ENCODE measurements at regions not wholly inside any gene's neighbourhood (a gene's known extent, or its start where the extent isn't known, plus 50 kb on each side); places are given as distances from the start of the nearest gene placed in this dataset.

DNA sequence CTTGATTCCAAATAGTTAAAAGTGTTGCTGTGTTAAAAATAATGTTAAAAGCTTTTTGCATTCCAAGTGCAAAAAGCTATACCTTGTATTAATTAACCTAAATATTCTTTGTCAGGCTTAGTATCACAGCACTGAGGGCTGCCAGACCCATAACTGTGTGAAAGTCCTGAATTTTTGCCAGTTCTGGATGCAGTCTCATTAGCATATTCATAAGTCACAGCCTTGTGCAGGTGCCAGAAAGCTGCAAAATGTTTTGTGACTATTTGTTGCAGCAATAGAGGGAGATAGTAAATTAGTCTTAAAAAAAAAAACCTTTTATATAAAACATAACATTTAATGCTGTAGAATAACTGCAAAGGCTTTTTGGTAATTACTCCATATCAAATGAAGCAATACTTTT lies 56.6 kb downstream of the SLITRK1 start:
- no peak for TF ChIP-seq CTCF (IDR thresholded peaks at IDR 0.05; ENCODE audit: extremely low read depth, insufficient read depth, missing control alignments)
- DNase-seq (ENCODE audit: low spot score) = no peak
- in situ Hi-C loops (cut with MboI; ENCODE audit: low pct_unique_long_range_greater_than_20kb, low sequenced_read_pairs, unreplicated experiment) = no loop called here

DNA sequence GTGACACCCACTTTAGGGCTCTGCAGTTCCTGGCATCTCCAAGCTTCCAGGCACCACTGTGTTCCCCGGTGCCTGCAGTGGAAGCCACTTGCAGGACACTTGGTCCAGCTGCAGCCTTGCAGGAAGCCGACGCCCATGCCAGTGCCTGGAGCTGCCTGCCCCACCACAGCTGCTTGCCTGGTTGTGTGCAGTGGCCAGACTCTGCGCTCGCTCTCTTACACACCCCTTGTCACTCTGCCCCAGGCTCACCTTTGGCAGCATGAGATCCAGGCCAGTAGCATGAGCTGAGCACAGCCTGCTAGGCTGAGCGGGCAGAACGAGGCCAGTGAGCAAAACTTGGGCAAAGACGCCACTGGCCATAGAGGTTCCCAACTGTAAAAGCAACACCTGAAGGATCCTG lies 57.7 kb downstream of the SLITRK1 start:
- no peak for TF ChIP-seq CTCF (IDR thresholded peaks at IDR 0.05; ENCODE audit: extremely low read depth, insufficient read depth, missing control alignments)
- in situ Hi-C loops (cut with MboI; ENCODE audit: low pct_unique_long_range_greater_than_20kb, low sequenced_read_pairs, unreplicated experiment) = no loop called here
- DNase-seq (ENCODE audit: low spot score) = no peak

DNA sequence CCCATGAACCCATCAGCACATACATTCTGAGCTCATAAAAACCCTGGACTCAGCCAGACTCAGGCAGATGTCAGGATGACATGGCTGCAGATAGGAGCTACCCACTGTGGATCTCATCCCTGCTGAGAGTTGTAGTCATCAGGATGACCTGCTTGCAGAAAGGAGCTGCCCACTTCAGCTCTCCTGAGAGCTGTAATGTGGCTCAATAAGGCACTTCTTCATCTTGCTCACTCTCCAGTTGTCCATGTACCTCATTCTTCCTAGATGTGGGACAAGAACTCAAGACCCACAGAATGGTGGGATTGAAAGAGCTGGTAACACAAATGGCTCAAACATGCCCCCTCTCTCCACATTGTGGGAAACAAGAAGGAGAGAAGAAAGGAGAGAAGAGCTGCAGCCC lies 58.2 kb downstream of the SLITRK1 start:
- TF ChIP-seq CTCF (IDR thresholded peaks at IDR 0.05; ENCODE audit: extremely low read depth, insufficient read depth, missing control alignments) = no peak
- in situ Hi-C loops (cut with MboI; ENCODE audit: low pct_unique_long_range_greater_than_20kb, low sequenced_read_pairs, unreplicated experiment) = no loop called here
- no peak for DNase-seq (ENCODE audit: low spot score)

GRCh38 chr13:83819611-83820010 lies 62.7 kb downstream of the SLITRK1 start:
- DNase-seq (ENCODE audit: low spot score) = no peak
- no peak for TF ChIP-seq CTCF (IDR thresholded peaks at IDR 0.05; ENCODE audit: extremely low read depth, insufficient read depth, missing control alignments)
- in situ Hi-C loops (cut with MboI; ENCODE audit: low pct_unique_long_range_greater_than_20kb, low sequenced_read_pairs, unreplicated experiment) = no loop called here

DNA sequence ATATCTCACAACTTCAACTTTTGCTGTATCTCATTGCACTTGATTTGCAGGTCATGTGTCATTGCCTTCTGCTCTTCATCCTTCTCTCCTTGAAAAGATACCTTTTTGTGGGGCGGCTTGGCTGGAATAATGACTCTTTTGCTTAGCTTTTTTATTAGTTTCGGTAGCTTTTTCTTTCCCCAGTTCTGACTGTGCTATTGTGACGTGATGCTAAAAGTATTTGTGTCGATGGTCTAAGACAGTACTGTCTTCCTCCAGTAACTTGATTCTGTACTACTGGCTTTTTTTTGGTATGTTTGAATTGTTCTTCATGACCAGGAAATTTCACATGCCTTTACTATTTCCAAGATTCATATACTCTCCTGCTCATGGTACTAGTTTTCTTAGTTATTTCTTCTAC lies 63.1 kb downstream of the SLITRK1 start:
- in situ Hi-C loops (cut with MboI; ENCODE audit: low pct_unique_long_range_greater_than_20kb, low sequenced_read_pairs, unreplicated experiment) = no loop called here
- no peak for TF ChIP-seq CTCF (IDR thresholded peaks at IDR 0.05; ENCODE audit: extremely low read depth, insufficient read depth, missing control alignments)
- no peak for DNase-seq (ENCODE audit: low spot score)

DNA sequence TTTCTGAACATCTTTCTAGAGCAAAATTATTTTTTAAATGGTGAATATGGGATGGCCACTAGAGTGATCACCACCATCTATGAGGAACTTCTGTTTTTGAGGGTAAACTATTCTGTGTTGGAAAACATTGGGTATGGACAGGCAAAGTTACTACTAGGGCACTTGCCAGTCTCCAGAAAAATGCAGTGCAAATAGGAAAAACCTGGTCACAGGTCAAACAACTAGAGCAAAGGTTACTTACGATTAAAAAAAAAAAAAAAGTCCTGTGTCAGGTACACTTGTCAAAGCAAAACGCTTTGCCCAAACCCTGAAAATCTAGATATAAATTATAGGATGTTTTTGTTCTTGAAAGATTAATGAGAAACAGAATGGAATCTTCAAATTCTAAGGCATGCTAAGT lies 66.2 kb downstream of the SLITRK1 start:
- DNase-seq (ENCODE audit: low spot score) = no peak
- no peak for TF ChIP-seq CTCF (IDR thresholded peaks at IDR 0.05; ENCODE audit: extremely low read depth, insufficient read depth, missing control alignments)
- in situ Hi-C loops (cut with MboI; ENCODE audit: low pct_unique_long_range_greater_than_20kb, low sequenced_read_pairs, unreplicated experiment) = no loop called here

- DNase-seq (ENCODE audit: low spot score) = no peak
- in situ Hi-C loops (cut with MboI; ENCODE audit: low pct_unique_long_range_greater_than_20kb, low sequenced_read_pairs, unreplicated experiment) = no loop called here
- TF ChIP-seq CTCF (IDR thresholded peaks at IDR 0.05; ENCODE audit: extremely low read depth, insufficient read depth, missing control alignments) = no peak
Observed at GRCh38 chr13:83815598-83815997, 66.7 kb downstream of the SLITRK1 start.
